ENCODE measurements at regions not wholly inside any gene's neighbourhood (a gene's known extent, or its start where the extent isn't known, plus 50 kb on each side); places are given as distances from the start of the nearest gene placed in this dataset.

GRCh38 chr2:12877761-12878160 is 161.0 kb downstream of the TRIB2 start:
- Mint-ChIP-seq H3K4me3 (no peak overlapping the region), H3K27me3 (ENCODE audit: low read depth) (no peaks in the 10 kb centered on the region), H3K27ac (no peak overlapping the region), H3K9me3 (no peaks in the 10 kb centered on the region), H3K36me3 (no peaks in the 10 kb centered on the region), H3K4me1 (no peaks in the 10 kb centered on the region)
- no peak for ATAC-seq
- ChIA-PET CTCF (no interaction called here), POLR2A (no interaction called here)
- TF ChIP-seq E2F5 (CRISPR knock-in tag; IDR thresholded peaks at IDR 0.05) (no peak), ZSCAN18 (CRISPR knock-in tag; IDR thresholded peaks at IDR 0.05) (no peak), FOXJ3 (CRISPR knock-in tag; IDR thresholded peaks at IDR 0.05; ENCODE audit: borderline replicate concordance) (no peak), EMX1 (CRISPR knock-in tag; IDR thresholded peaks at IDR 0.05) (no peak), E2F1 (CRISPR knock-in tag; IDR thresholded peaks at IDR 0.05) (no peak), USF2 (CRISPR knock-in tag; IDR thresholded peaks at IDR 0.05) (no peak), ATF2 (CRISPR knock-in tag; IDR thresholded peaks at IDR 0.05; ENCODE audit: borderline replicate concordance, low read depth) (no peak), ERG (CRISPR knock-in tag; IDR thresholded peaks at IDR 0.05) (no peak), ZNF219 (CRISPR knock-in tag; IDR thresholded peaks at IDR 0.05; ENCODE audit: borderline replicate concordance) (no peak), TEAD4 (CRISPR knock-in tag; IDR thresholded peaks at IDR 0.05) (no peak), NR1H2 (CRISPR knock-in tag; IDR thresholded peaks at IDR 0.05) (no peak), CDX4 (CRISPR knock-in tag; IDR thresholded peaks at IDR 0.05; ENCODE audit: borderline replicate concordance) (no peak), CBFB (CRISPR knock-in tag; IDR thresholded peaks at IDR 0.05; ENCODE audit: low read depth) (no peak), ZNF532 (CRISPR knock-in tag; IDR thresholded peaks at IDR 0.05; ENCODE audit: borderline replicate concordance) (no peak), JUN (CRISPR knock-in tag; IDR thresholded peaks at IDR 0.05) (no peak), ZNF425 (CRISPR knock-in tag; conservative IDR thresholded peaks at IDR 0.05) (no peak), NFE2L1 (CRISPR knock-in tag; IDR thresholded peaks at IDR 0.05) (no peak), IRF2 (CRISPR knock-in tag; IDR thresholded peaks at IDR 0.05; ENCODE audit: borderline replicate concordance, low read depth) (no peak), TEAD1 (CRISPR knock-in tag; IDR thresholded peaks at IDR 0.05) (no peak), GRHL2 (CRISPR knock-in tag; IDR thresholded peaks at IDR 0.05; ENCODE audit: insufficient replicate concordance, severe bottlenecking) (no peak)
- DNase-seq (ENCODE audit: low spot score): no peak

Data from WTC11 (cell line).